ENCODE measurements at regions not wholly inside any gene's neighbourhood (a gene's known extent, or its start where the extent isn't known, plus 50 kb on each side); places are given as distances from the start of the nearest gene placed in this dataset.

DNA sequence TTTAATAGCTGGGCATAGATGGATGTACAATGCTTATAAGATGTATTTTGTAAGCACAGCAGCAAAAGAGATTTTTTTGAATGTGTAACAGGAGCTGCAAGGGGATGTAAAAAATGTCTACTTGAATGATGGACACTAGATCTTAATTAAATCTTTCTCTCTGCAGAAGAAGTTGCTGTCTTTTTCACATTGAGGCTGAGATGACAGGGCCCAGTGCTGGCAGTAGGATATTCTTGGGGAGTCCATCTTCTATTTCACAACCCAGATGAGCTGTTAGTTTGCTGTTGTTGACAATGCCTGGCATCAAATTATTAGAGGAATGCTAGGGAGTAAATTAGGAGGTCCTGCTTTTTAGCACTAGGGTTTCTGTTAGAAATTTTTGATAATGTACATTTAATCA, 698.7 kb downstream of the SLITRK5 start:
- ChIA-PET CTCF (no interaction called here), POLR2A (ENCODE audit: low non-redundant PET) (no interaction called here)
- no peak for TF ChIP-seq EZH2 (IDR thresholded peaks at IDR 0.05; ENCODE audit: borderline replicate concordance, low read depth, low read length, poor library complexity, severe bottlenecking)
- TF ChIP-seq, protein P1, sequence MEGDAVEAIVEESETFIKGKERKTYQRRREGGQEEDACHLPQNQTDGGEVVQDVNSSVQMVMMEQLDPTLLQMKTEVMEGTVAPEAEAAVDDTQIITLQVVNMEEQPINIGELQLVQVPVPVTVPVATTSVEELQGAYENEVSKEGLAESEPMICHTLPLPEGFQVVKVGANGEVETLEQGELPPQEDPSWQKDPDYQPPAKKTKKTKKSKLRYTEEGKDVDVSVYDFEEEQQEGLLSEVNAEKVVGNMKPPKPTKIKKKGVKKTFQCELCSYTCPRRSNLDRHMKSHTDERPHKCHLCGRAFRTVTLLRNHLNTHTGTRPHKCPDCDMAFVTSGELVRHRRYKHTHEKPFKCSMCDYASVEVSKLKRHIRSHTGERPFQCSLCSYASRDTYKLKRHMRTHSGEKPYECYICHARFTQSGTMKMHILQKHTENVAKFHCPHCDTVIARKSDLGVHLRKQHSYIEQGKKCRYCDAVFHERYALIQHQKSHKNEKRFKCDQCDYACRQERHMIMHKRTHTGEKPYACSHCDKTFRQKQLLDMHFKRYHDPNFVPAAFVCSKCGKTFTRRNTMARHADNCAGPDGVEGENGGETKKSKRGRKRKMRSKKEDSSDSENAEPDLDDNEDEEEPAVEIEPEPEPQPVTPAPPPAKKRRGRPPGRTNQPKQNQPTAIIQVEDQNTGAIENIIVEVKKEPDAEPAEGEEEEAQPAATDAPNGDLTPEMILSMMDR (conservative IDR thresholded peaks at IDR 0.05; ENCODE audit: low read depth, low read length): no peak
- Histone ChIP-seq H3K27ac (ENCODE audit: low read depth, low read length, poor library complexity, severe bottlenecking) (no peak overlapping the region), H3K4me1 (ENCODE audit: insufficient read depth, low read length, poor library complexity, severe bottlenecking) (no peaks in the 10 kb centered on the region), H3K4me3 (ENCODE audit: low read depth, low read length, poor library complexity, severe bottlenecking) (no peak overlapping the region), H3K27me3 (replicated peaks; ENCODE audit: insufficient read depth, low read depth, low read length, poor library complexity) (no peaks in the 10 kb centered on the region), H3K9me3 (ENCODE audit: low read depth, low read length, poor library complexity, severe bottlenecking) (no peaks in the 10 kb centered on the region), H3K36me3 (ENCODE audit: insufficient read depth, low read length, poor library complexity, severe bottlenecking) (no peaks in the 10 kb centered on the region)
- BruUV-seq (replicated peaks): no TSS peak
- intact Hi-C loops (cut with micrococcal nuclease; ENCODE audit: unreplicated experiment): no loop called here
- no peak for DNase-seq (ENCODE audit: low spot score)

DNA sequence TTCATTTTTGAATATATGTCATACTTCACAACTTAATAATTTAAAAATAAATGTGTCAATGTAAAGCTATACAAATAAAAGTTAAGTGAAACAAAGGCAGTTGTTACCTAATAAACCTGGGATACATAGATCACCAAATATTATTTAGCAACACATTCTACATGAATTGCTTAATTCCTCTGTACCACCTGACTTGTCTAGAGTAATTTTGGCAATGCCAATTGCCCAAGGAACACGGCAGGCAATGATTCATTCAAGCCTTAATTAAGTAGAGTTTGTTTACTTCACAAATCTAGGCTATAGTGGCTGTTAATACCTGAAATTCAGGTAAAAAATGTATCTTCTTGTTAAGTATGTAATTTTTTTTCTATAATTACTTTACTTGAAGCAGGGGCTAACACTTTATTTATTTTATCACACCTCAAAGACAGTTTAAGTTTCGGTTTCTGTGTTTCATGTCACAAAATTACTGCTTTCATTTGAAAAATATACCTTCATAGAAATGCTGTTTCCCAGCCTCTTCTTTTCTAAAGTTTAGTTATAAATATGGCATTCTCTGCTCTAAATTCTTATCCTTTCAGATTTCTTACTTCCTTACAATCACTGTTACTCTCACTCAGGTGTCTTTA, 705.7 kb downstream of the SLITRK5 start:
- no TSS peak for BruUV-seq (replicated peaks)
- no peaks in the 10 kb centered on the region for H3K27me3 ChIP-seq (replicated peaks; ENCODE audit: insufficient read depth, low read depth, low read length, poor library complexity)
- no peak for DNase-seq (ENCODE audit: low spot score)
- no peaks in the 10 kb centered on the region for H3K36me3 ChIP-seq (ENCODE audit: insufficient read depth, low read length, poor library complexity, severe bottlenecking)
- H3K4me1 ChIP-seq (ENCODE audit: insufficient read depth, low read length, poor library complexity, severe bottlenecking): no peaks in the 10 kb centered on the region
- intact Hi-C loops (cut with micrococcal nuclease; ENCODE audit: unreplicated experiment): no loop called here
- CTCF ChIA-PET: no interaction called here
- no peak overlapping the region for H3K27ac ChIP-seq (ENCODE audit: low read depth, low read length, poor library complexity, severe bottlenecking)
- H3K4me3 ChIP-seq (ENCODE audit: low read depth, low read length, poor library complexity, severe bottlenecking): no peak overlapping the region
- no peak for TF ChIP-seq EZH2 (IDR thresholded peaks at IDR 0.05; ENCODE audit: borderline replicate concordance, low read depth, low read length, poor library complexity, severe bottlenecking)
- TF ChIP-seq, protein P1 (conservative IDR thresholded peaks at IDR 0.05; ENCODE audit: low read depth, low read length): no peak
- H3K9me3 ChIP-seq (ENCODE audit: low read depth, low read length, poor library complexity, severe bottlenecking): no peaks in the 10 kb centered on the region
- POLR2A ChIA-PET (ENCODE audit: low non-redundant PET): no interaction called here

DNA sequence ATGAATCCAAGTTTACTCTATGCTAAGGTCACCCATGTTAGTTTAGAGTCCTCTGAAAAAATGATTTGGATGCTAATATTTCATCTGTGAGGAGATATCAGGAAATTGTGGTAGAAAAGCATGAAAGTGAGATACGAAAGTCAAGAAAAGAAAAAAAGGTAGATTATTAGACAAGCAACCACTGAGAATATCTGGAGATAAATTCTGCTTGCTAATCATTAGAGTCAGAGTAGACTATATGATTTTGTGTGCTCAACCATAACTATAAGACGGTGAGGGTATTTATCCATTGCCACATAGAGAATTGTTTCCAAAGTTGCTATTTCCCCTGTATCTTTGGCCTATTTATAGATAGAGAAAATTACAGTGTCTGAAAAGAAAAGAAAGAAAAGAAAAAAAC, 706.7 kb downstream of the SLITRK5 start:
- no peaks in the 10 kb centered on the region for H3K36me3 ChIP-seq (ENCODE audit: insufficient read depth, low read length, poor library complexity, severe bottlenecking)
- intact Hi-C loops (cut with micrococcal nuclease; ENCODE audit: unreplicated experiment): no loop called here
- no peaks in the 10 kb centered on the region for H3K4me1 ChIP-seq (ENCODE audit: insufficient read depth, low read length, poor library complexity, severe bottlenecking)
- H3K4me3 ChIP-seq (ENCODE audit: low read depth, low read length, poor library complexity, severe bottlenecking): no peak overlapping the region
- CTCF ChIA-PET: no interaction called here
- no peaks in the 10 kb centered on the region for H3K27me3 ChIP-seq (replicated peaks; ENCODE audit: insufficient read depth, low read depth, low read length, poor library complexity)
- DNase-seq (ENCODE audit: low spot score): no peak
- no peak overlapping the region for H3K27ac ChIP-seq (ENCODE audit: low read depth, low read length, poor library complexity, severe bottlenecking)
- POLR2A ChIA-PET (ENCODE audit: low non-redundant PET): no interaction called here
- TF ChIP-seq, protein P1 (conservative IDR thresholded peaks at IDR 0.05; ENCODE audit: low read depth, low read length): no peak
- no peak for TF ChIP-seq EZH2 (IDR thresholded peaks at IDR 0.05; ENCODE audit: borderline replicate concordance, low read depth, low read length, poor library complexity, severe bottlenecking)
- no TSS peak for BruUV-seq (replicated peaks)
- H3K9me3 ChIP-seq (ENCODE audit: low read depth, low read length, poor library complexity, severe bottlenecking): no peaks in the 10 kb centered on the region

Measured in A673 (cell line).